ENCODE measurements at regions not wholly inside any gene's neighbourhood (a gene's known extent, or its start where the extent isn't known, plus 50 kb on each side); places are given as distances from the start of the nearest gene placed in this dataset.
"Not testable (repeated sequence)": the region's sequence is repeated elsewhere in the genome, so short reads cannot be mapped to it uniquely, and the experiment has no call there.

DNA sequence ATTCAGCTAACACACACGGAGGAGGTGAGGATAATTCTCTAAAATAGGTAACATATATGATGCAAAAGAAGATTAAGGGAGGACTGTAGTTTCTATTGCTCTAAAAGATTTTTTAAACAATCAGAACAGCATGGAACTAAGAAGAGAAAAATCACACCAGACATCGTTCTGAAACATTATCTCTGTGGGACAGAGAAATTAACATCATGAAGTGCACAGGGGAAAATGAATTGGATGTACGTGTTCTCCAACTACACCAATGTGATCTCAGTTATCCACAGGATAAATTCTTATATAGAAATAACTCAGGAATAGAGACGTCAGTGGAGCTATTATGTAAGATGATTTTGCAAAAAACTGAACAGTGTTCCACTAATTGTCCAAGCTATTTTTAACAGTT, 614.1 kb upstream of the HS3ST1 start:
- ATAC-seq (no peak), DNase-seq (ENCODE audit: missing footprints) (no peak)
- intact Hi-C loops (cut with DNase I) = loop anchor here (10.0 kb wide), 1 partner anchor 592 kb away; no protein-coding TSS in a partner anchor

- DNase-seq (ENCODE audit: missing footprints) = no peak
- intact Hi-C loops (cut with DNase I) = loop anchor here (10.0 kb wide), 1 partner anchor 593 kb away; no protein-coding TSS in a partner anchor
- ATAC-seq = no peak
Observed at GRCh38 chr4:12041828-12042227, 613.1 kb upstream of the HS3ST1 start.

DNA sequence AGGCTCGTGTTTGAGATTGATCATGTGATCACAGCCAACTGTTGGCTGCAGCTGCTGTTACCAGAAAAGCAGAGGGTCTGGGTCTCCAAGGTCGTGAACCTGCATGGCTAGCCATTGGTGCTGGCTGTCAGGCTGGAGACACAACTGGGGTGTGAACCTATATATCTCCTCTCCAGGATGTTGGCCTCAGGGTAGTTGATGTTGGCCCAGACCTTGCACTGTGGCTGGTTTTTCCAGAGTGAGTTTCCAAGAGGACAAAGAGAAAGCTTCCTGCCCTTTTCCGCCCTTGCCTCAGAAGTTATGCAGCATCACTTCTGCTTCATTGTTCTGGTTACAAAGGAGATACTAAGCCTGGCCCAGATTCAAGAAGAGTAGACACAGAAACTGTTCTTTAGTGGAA, 607.8 kb upstream of the HS3ST1 start:
- intact Hi-C loops (cut with DNase I) = no loop called here
- DNase-seq (ENCODE audit: missing footprints) = no peak
- ATAC-seq = no peak

GRCh38 chr4:12028258-12028657, 599.6 kb upstream of the HS3ST1 start:
- no peak for DNase-seq (ENCODE audit: missing footprints)
- no peak for ATAC-seq
- intact Hi-C loops (cut with DNase I) = no loop called here

DNA sequence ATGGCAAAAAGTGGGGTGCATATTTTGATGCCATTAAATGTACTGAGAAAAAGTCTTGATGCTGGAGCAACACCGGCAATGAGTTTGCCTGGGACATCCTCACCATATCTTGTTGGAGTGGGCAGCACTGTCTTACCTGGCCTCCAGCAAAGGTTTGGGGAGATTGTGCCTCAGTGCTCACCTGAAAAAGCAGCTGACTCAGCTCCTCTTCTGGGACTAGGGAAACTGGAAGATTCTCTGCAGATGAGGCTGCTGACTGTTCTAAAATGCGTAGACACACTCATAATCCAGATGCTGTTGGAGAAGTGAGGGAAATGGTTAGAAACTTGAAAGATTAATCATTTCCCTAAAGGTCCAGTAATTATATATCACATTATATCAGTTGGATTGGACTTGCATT, 593.7 kb upstream of the HS3ST1 start:
- no peak for DNase-seq (ENCODE audit: missing footprints)
- no peak for ATAC-seq
- intact Hi-C loops (cut with DNase I) = no loop called here

DNA sequence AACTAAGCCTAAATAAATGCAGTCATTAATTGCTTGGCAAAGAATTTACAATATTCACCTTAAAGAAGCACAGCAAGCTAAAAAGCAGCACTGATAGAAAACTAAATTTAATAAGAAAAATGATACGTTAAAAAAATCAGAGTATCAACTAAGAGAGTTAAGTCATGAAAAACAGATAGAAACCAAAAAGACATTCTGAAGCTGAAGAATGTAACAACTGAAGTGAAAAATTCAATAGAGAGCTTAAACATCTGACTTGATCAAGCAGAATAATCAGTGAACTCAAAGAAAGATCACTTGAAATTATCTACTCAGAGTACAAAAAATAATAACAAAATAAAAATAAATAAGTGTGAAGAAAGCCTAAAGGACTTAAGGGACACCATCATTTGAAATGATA, 588.0 kb upstream of the HS3ST1 start:
- DNase-seq (ENCODE audit: missing footprints) (no peak), ATAC-seq (no peak)
- intact Hi-C loops (cut with DNase I) = no loop called here

- DNase-seq (ENCODE audit: missing footprints) = no peak
- no peak for ATAC-seq
- intact Hi-C loops (cut with DNase I) = no loop called here
Observed at GRCh38 chr4:12005471-12005870, 576.8 kb upstream of the HS3ST1 start.

DNA sequence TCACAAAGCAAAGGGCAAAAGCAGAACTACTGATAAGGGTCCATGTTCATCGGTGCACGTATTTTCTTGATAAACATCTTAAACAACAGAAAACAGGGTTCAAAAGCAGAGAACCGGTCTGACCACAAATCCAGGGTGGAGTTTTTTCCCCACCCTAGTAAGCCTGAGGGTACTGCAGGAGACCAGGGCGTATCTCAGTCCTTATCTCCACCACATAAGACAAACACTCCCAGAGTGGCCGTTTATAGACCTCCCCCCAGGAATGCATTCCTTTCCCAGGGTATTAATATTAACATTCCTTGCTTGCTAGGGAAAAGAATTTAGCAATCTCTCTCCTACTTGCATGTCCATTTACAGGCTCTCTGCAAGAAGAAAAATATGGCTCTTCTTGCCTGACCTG, 567.9 kb upstream of the HS3ST1 start:
- DNase-seq (ENCODE audit: missing footprints); ATAC-seq; intact Hi-C loops (cut with DNase I): not testable (repeated sequence)

DNA sequence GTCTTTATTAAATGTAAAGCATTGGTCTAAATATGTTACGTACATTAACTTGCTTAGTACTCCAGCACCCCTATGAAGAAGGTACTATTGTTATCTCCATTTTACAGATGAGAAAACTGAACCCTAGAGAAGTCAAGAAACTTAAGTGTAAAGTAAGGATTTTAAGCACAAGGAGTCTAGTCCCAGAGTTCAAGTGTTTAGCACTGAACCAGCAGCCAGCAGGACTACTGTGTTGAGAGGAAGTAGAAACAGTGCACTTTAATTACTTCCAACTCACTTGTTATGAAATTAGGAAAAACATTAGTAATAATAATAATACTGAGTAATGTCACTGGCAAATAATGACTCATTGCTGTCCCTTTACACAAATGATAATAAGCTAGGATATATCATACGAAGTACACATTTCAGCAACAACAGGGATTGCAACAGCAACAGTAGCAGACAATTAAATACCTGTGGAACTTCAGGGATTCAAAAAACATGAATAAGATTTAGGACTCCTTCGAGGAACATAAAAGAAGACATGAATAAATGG, 548.1 kb upstream of the HS3ST1 start:
- intact Hi-C loops (cut with DNase I) = no loop called here
- no peak for DNase-seq (ENCODE audit: missing footprints)
- no peak for ATAC-seq

GRCh38 chr4:11973270-11973669, 544.6 kb upstream of the HS3ST1 start:
- DNase-seq (ENCODE audit: missing footprints) (no peak), ATAC-seq (no peak)
- intact Hi-C loops (cut with DNase I) = no loop called here

DNA sequence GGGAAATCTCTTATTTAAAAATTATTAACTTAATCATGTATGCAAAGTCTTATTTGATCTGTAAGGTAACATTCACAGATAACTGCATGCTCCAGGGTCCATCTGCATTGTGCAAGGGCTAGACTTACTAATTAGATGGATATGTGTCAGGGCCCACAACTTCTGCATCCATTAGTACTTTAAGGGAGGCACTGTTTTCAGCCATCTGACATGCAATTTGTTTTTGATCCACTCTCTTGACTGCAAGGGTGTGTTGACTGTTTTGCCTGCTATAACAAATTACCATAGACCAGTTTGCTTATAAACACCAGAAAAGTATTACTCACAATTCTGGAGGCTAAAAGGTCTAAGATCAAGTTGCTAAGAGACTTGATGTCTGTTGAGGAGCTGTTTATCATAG, 542.1 kb upstream of the HS3ST1 start:
- ATAC-seq (no peak), DNase-seq (ENCODE audit: missing footprints) (no peak)
- intact Hi-C loops (cut with DNase I) = no loop called here

DNA sequence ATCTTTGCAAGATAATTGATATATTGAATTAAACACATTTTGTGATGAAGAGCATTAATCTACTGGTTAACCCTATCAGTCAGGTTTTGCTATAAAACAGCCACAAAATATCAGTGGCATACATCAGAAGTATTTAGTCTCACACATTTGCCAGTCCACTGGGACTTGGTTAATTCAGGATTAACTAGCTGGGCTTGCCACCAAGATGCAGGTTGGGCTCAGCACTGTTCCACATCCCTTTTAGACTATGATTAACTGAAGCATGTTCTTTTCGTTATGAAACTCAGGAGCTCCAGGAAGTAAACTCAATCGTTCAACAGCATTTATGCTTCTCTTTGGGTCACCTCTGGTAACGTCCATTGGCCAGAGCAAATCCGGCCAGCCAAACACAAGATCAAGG, 538.1 kb upstream of the HS3ST1 start:
- intact Hi-C loops (cut with DNase I) = no loop called here
- no peak for ATAC-seq
- no peak for DNase-seq (ENCODE audit: missing footprints)

DNA sequence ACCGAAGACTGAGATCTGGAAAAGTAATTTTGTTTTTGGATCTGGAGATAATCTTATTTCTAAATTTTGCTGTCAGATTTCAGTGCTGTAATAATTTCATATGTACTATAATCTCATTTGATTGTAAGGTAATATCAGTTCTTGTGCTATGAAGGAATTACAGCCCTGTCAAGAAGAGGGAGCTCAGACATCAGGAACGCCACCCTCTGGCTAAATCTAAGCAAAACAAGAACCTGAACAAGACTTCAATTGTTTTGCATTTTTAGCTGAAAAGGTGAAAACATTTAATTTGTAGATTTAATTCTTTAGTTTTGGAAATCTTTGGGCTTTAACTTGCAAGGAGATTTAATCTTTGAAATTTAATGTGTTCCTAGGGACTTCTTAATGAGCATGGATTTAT, 525.4 kb upstream of the HS3ST1 start:
- ATAC-seq = no peak
- DNase-seq (ENCODE audit: missing footprints) = no peak
- intact Hi-C loops (cut with DNase I) = loop anchor here (10.0 kb wide), 1 partner anchor 149 kb away; no protein-coding TSS in a partner anchor

DNA sequence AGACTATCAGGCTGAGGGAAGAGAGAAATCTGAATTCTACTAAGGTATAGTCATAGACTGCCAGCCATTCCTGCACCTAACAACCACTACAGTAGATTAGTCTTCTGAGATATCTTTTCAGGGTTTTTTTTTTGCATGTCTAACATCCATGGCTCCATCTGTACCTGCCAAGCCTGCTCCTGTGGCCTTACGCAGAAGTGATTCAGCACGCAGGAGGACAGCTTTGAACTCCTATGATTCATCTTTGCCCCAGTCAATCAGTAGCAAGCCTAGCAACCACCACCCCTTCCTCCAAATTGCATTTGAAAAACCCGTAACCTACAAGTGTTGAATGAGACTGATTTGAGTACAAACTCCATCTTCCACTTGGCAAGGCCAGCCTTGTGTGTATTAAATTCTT, 520.7 kb upstream of the HS3ST1 start:
- ATAC-seq (no peak), DNase-seq (ENCODE audit: missing footprints) (no peak)
- intact Hi-C loops (cut with DNase I) = no loop called here

- intact Hi-C loops (cut with DNase I) = not testable (repeated sequence)
Observed at GRCh38 chr4:11947629-11948028, 518.9 kb upstream of the HS3ST1 start.

DNA sequence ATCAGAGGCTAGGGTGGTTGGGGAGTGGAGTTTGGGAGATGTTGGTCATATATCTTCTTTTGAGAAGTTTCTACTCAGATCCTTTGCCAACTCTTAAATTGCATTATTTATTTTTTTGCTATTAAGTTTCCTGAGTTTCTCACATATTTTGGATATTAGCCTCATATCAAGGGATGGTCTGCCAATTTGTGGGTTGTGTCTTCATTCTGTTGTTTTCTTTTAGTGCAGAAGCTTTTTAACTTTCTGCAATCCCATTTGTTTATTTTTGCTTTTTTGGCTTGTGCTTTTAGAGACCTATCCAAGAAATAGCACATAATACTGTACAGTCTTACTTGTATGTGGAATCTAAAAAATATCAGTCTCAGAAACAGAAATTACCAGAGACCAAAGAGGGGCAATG, 509.2 kb upstream of the HS3ST1 start:
- no peak for ATAC-seq
- DNase-seq (ENCODE audit: missing footprints) = no peak

More at GRCh38 chr4:11947629-11948028, 518.9 kb upstream of the HS3ST1 start:
- ATAC-seq; DNase-seq (ENCODE audit: missing footprints): not testable (repeated sequence)

GRCh38 chr4:11931266-11931820, 502.6 kb upstream of the HS3ST1 start:
- intact Hi-C loops (cut with DNase I) = no loop called here

More for the DNA sequence above, 509.2 kb upstream of the HS3ST1 start:
- intact Hi-C loops (cut with DNase I) = no loop called here

DNA sequence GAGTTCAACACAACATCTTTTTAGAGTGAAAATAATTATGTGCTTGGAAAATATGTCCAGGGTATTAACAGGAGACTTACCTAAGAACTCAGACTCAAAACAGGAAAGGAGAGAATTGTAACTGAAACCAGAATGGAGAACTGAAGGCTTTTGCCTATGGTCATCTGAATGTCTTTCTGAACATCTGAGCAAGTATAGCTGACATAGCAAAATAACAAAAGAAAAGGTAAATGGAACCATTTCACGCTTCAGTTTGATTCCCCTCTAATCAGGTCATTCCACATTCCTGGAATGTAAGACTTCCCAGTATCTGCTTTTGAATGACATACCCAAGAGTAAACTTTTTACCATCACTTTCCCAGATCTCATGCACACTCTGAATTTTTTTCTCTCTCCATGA, 500.4 kb upstream of the HS3ST1 start:
- intact Hi-C loops (cut with DNase I) = no loop called here
- DNase-seq (ENCODE audit: missing footprints) (no peak), ATAC-seq (no peak)

More at GRCh38 chr4:11931266-11931820, 502.6 kb upstream of the HS3ST1 start:
- DNase-seq (ENCODE audit: missing footprints) (no peak), ATAC-seq (no peak)

DNA sequence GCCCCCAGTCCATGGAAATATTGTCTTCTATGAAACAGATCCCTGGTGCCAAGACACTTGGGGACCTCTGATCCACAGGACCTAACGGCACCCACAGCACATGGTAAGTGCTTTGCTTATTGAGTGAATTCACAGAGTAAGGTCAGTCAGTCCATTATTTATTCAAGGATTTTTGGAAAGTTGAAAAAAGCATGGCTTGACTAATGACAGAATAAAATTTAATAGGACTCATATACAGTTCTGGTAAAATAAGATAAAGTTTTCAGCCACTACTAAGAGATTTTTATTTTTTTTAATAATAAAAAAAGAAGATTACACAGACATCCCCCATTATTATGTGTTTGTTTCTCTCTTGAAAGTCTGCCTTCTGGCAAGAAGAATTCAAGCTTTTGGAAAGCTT, 490.6 kb upstream of the HS3ST1 start:
- intact Hi-C loops (cut with DNase I) = no loop called here
- DNase-seq (ENCODE audit: missing footprints) = no peak
- ATAC-seq = no peak

- ATAC-seq (no peak), DNase-seq (ENCODE audit: missing footprints) (no peak)
- intact Hi-C loops (cut with DNase I) = no loop called here
Observed at GRCh38 chr4:11914406-11914805, 485.7 kb upstream of the HS3ST1 start.

DNA sequence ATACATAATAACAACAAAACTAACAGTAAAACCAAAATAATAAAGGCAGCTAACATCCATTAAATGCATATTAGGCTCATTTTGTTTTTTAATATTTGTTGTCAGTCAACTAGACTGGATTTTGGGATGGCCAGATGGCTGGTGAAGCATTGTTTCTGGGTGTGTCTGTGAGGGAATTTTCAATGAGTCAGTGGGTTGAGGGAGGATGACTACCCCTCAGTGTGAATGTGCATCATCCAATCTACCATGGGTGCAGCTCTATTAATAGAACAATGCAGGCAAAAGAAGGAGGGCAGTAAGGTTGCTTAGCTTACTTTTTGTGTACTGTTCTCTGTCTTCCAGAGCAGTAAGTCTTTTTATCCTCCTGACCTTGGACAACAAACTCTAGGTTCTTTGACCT, 484.2 kb upstream of the HS3ST1 start:
- no peak for DNase-seq (ENCODE audit: missing footprints)
- no peak for ATAC-seq
- intact Hi-C loops (cut with DNase I) = no loop called here
